NOMO-1 treated with DMSO at 0.1 percent for 48 hours (cell line): ENCODE measurements at regions not wholly inside any gene's neighbourhood (a gene's known extent, or its start where the extent isn't known, plus 50 kb on each side); places are given as distances from the start of the nearest gene placed in this dataset.

Experiments used
- DNase-seq: peaks from one replicate; lab custom pipeline; 2025; ENCODE audit not compliant: unreplicated experiment; lab: John Stamatoyannopoulos, UW

DNA sequence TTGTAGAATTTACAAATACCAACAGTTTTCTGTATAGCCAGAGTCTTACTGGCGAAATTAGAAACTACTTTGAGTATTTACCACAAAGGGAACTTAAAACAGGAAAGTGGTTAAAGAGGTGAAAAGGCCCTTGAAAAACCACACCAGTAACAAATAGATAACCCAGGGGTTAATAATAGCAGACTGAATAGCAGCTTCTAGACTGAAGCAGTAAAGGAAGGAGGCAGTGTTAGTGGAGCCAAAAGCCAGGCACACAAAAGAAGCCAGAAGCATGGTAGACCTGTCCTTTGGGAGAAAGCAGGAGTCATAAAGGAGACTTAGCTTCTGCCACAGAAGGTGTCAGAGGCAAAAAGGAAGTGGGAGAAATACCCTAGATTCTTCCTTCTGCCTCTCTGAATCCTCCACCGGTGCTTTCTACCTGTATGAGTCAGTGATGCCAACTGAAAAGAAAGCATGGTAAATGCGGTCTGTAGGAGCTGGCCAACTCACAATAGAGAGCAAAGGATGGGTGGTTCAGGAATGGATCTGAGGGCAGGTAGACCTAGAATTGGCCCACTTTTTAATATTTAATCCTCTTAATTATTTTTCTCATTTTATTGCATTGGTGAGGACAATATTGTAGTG, 97.3 kb downstream of the ARL6IP6 start:
- DNase-seq, result no peak

DNA sequence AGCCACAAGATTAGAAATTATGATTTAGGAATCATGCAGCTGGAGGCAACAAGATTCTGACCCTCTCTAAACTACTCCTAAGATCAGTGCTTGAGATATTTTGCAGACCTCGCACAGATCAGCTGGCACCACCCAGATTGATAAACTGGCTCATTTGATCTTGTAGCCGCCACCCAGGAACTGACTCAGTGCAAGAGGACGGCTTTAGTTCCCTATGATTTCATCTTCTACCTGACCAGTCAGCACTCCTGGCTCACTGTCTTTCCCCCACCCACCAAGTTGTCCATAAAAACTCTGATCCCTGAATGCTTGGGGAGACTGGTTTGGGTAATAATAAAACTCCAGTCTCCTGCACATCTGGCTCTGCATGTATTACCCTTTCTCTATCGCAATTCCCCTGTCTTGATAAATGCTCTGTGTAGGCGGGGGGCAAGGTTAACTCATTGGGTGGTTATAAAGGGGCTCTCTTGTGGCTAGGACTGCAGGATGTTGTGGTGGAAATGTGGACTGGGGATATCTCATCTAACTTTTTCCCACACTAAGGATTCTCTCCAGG, 96.1 kb downstream of the ARL6IP6 start:
- no peak for DNase-seq

DNA sequence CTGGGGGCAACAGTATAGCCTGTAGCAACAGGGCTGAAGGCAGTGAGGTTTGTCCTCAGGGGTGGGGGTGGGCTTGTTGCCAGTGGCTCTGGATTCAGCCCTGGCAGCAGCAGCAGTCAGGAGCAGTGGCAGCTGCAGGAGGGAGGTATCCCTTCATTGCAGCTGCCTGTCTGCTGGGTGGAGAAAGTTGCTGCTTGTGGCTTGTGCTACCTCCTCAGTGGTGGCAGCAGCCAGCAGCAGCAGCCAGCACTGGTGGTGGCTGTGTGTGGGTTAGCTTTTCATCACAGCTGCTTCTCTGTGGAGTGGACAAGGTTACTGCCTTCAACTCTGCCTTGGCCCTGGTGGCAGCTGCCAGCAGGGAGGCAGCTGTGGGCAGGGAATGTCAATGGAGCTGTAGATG, 94.9 kb downstream of the ARL6IP6 start:
- DNase-seq, result no peak
